Gastroesophageal sphincter (tissue), 4 donors: ENCODE measurements at regions not wholly inside any gene's neighbourhood (a gene's known extent, or its start where the extent isn't known, plus 50 kb on each side); places are given as distances from the start of the nearest gene placed in this dataset.

Experiments
- ATAC-seq: fragments of 150-250 bp; one replicate; pipeline ENCODE4 v1.9.1; 2016; ENCODE audit warnings: mild to moderate bottlenecking, moderate library complexity
- H3K27ac ChIP-seq, 4 donors: fragments of 200-600 bp; sonication (generic) in 3 of 4; 1 replicate in 3 of 4; 2 replicates in 1 of 4; pipeline ENCODE4 v1.5.1; 2016 to 2019
- H3K27me3 ChIP-seq: fragments of 200-600 bp; sonication (generic); one replicate; pipeline ENCODE4 v1.5.1; 2019
- H3K36me3 ChIP-seq, 2 donors: fragments of 200-600 bp; sonication (generic); one replicate each; pipeline ENCODE4 v1.5.1; 2019; ENCODE audit warnings: control low read depth in 1 of 2
- H3K4me1 ChIP-seq, 3 donors: fragments of 200-600 bp; sonication (generic); 1 replicate in 2 of 3; 2 replicates in 1 of 3; pipeline ENCODE4 v1.5.1; 2016 to 2019; ENCODE audit warnings: control low read depth in 2 of 3
- H3K4me3 ChIP-seq, 2 donors: fragments of 200-600 bp; sonication (generic); one replicate each; pipeline ENCODE4 v1.5.1; 2019; ENCODE audit warnings: mild to moderate bottlenecking in 1 of 2, moderate library complexity in 1 of 2
- H3K9me3 ChIP-seq, 3 donors: fragments of 200-600 bp; sonication (generic); one replicate each; pipeline ENCODE4 v1.5.1; 2017 to 2019; ENCODE audit warnings: control low read depth in 2 of 3
- EP300 ChIP-seq: sonication (generic); formaldehyde crosslinking; IDR thresholded peaks from one replicate; pipeline ENCODE4 v1.6.1; 2017; ENCODE audit warnings: antibody characterized with exemption, mild to moderate bottlenecking
- POLR2A ChIP-seq, 2 donors: fragments of 450-650 bp; IDR thresholded peaks; one replicate each; pipeline ENCODE4 v1.6.1; 2017; ENCODE audit warnings: antibody characterized with exemption in 2 of 2, mild to moderate bottlenecking in 2 of 2, moderate library complexity in 1 of 2
- POLR2AphosphoS5 ChIP-seq: sonication (generic); formaldehyde crosslinking; IDR thresholded peaks from one replicate; pipeline ENCODE4 v1.6.1; 2017; ENCODE audit warnings: antibody characterized with exemption
- WGBS, 2 donors: methylation state at CpG; one replicate each; pipeline ENCODE4 v1.1.5; 2018; ENCODE audit warnings: low coverage in 1 of 2; 5-methylcytosine and 5-hydroxymethylcytosine counted together
- TF ChIP-seq, protein P1 (sequence below), 4 experiments: fragments of 200-600 bp in 2 of 4; fragments of 450-650 bp in 2 of 4; sonication (generic) in 1 of 4; IDR thresholded peaks; one replicate each; pipeline ENCODE4 v1.5.1; 2017 to 2019; ENCODE audit warnings: antibody characterized with exemption in 4 of 4, mild to moderate bottlenecking in 2 of 4, moderate library complexity in 2 of 4

DNA sequence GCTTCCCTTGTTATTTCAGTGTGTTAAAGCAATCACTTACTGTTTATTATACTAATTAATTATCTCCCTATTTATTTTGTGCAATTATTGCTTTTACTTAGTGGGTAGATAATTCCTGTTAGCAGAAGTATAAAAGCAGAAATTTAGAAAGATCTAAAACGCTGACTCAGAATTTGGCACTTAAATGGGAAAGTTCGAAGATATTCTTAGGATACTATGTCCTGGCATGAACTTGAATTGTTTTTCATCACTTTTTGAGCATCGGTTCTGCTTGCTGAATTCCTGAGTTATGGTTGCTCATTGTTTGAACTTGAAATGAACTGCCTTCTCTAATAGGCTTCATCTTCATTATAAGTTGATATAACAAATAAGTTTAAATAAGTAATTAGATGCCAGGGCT lies 325.4 kb downstream of the JRKL start:
- no peak for ATAC-seq
- H3K27me3 ChIP-seq = no peaks in the 10 kb centered on the region
- TF ChIP-seq, protein P1, sequence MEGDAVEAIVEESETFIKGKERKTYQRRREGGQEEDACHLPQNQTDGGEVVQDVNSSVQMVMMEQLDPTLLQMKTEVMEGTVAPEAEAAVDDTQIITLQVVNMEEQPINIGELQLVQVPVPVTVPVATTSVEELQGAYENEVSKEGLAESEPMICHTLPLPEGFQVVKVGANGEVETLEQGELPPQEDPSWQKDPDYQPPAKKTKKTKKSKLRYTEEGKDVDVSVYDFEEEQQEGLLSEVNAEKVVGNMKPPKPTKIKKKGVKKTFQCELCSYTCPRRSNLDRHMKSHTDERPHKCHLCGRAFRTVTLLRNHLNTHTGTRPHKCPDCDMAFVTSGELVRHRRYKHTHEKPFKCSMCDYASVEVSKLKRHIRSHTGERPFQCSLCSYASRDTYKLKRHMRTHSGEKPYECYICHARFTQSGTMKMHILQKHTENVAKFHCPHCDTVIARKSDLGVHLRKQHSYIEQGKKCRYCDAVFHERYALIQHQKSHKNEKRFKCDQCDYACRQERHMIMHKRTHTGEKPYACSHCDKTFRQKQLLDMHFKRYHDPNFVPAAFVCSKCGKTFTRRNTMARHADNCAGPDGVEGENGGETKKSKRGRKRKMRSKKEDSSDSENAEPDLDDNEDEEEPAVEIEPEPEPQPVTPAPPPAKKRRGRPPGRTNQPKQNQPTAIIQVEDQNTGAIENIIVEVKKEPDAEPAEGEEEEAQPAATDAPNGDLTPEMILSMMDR (IDR thresholded peaks at IDR 0.05) = no peak
- H3K4me1 ChIP-seq = no peaks in the 10 kb centered on the region
- H3K4me3 ChIP-seq = no peak overlapping the region
- no peaks in the 10 kb centered on the region for H3K36me3 ChIP-seq
- H3K9me3 ChIP-seq = no peaks in the 10 kb centered on the region
- 24 to 29% methylated on average over 3 of the region's 3 CpGs for WGBS, 2 donors
- no peak overlapping the region for H3K27ac ChIP-seq

DNA sequence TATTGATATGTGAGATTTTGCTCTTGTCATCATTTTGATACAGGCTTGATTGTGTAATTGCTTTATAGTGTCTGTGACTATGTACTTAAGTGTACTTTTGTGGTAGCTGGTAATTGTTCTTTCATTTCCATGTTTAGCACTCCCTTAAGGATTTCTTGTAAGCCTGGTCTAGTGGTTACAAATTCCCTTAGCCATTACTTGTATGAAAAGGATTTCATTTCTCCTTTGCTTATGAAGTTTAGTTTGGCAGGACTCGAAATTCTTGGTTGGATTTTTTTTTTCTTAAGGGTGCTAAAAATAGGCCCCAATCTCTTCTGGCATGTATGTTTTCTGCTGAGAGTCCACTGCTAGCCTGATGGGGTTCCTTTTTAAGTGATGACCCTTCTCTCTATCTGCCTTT lies 346.8 kb downstream of the JRKL start:
- TF ChIP-seq POLR2A (IDR thresholded peaks at IDR 0.05) (no peak), POLR2AphosphoS5 (no peak), EP300 (no peak)
- TF ChIP-seq, protein P1 (IDR thresholded peaks at IDR 0.05) = no peak
- Histone ChIP-seq H3K27me3 (no peaks in the 10 kb centered on the region), H3K9me3 (no peaks in the 10 kb centered on the region), H3K27ac (no peak overlapping the region), H3K36me3 (no peaks in the 10 kb centered on the region), H3K4me3 (no peak overlapping the region), H3K4me1 (no peaks in the 10 kb centered on the region)
- 18 to 33% methylated on average over 1 of the region's 1 CpG for WGBS, 2 donors
- no peak for ATAC-seq

DNA sequence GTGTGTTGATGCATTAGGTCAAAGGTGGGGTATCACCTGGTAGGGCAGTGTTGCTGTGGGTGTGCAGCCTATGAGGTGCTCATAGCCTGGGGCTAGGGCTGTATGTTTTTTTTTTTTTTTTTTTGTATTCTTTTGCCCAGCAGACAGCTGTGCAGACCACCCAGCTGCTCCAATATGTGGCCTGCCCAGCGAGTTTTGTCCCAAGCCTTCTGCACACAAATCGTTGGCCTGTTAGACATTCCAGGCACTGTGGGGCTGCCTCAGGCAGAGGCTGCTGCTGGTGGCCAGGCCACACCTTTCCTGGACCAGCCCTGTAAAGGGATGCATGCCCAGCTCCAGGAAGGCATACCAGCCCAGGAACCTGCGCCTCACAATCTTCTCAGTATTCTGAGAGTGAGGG lies 348.5 kb downstream of the JRKL start:
- H3K9me3 ChIP-seq = no peaks in the 10 kb centered on the region
- H3K4me3 ChIP-seq = no peak overlapping the region
- ATAC-seq = no peak
- no peak for TF ChIP-seq POLR2A (IDR thresholded peaks at IDR 0.05)
- TF ChIP-seq, protein P1 (IDR thresholded peaks at IDR 0.05) = no peak
- TF ChIP-seq EP300 = no peak
- no peak for TF ChIP-seq POLR2AphosphoS5
- WGBS, 2 donors = no CpG with 5 or more reads among the region's 3 CpGs
- H3K27ac ChIP-seq = no peak overlapping the region
- no peaks in the 10 kb centered on the region for H3K36me3 ChIP-seq
- no peaks in the 10 kb centered on the region for H3K27me3 ChIP-seq
- H3K4me1 ChIP-seq = no peaks in the 10 kb centered on the region

DNA sequence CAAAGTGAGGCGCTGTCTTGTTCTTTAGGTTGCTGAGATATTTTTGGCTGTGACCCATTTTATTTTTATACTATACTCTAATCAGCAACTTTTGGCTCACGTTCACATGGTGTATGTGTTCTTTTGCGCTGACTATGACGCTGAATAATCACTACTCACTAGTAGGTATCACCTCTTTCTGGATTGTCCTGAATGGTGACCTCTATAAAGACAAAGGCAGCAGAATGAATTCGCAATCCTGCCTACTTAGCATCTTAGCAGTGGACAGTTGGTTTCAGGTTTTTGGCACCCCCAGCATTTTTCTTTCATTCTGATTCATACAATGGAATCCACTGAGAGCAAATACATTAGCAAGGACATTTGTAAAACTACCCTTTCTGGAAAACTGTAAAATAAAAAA lies 351.3 kb downstream of the JRKL start:
- ATAC-seq = no peak
- no peak overlapping the region for H3K4me3 ChIP-seq
- TF ChIP-seq EP300 (no peak), POLR2AphosphoS5 (no peak)
- TF ChIP-seq, protein P1 (IDR thresholded peaks at IDR 0.05) = no peak
- no peaks in the 10 kb centered on the region for H3K4me1 ChIP-seq
- no peaks in the 10 kb centered on the region for H3K36me3 ChIP-seq
- no peaks in the 10 kb centered on the region for H3K27me3 ChIP-seq
- no peaks in the 10 kb centered on the region for H3K9me3 ChIP-seq
- no peak overlapping the region for H3K27ac ChIP-seq
- 58 to 67% methylated on average over 4 to 5 of the region's 5 CpGs for WGBS, 2 donors

DNA sequence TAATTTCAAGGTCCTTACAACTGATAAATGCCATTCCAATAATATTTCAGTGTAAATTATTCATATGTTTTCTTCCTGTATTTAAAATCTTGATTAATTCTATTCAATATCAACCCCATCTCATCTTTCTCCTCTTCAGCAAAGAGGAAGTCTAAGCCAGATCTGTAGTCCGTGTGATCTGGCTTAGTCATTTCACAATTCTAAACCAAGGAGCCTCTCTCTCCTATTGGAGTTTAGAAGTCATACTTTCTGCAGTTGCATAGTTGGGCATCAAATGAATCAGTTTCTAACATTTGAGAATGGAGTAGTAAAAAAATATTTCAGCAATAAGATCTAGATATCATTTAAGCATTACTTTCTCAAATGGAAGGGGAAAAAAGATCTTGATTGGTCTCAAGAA lies 354.9 kb downstream of the JRKL start:
- no peaks in the 10 kb centered on the region for H3K27me3 ChIP-seq
- H3K9me3 ChIP-seq = no peaks in the 10 kb centered on the region
- H3K36me3 ChIP-seq = no peaks in the 10 kb centered on the region
- no peak for ATAC-seq
- no peaks in the 10 kb centered on the region for H3K4me1 ChIP-seq
- no peak overlapping the region for H3K27ac ChIP-seq
- no peak overlapping the region for H3K4me3 ChIP-seq
- WGBS, 2 donors = 0 to 75% methylated on average over 1 of the region's 1 CpG
- TF ChIP-seq, protein P1 (IDR thresholded peaks at IDR 0.05) = no peak
- no peak for TF ChIP-seq POLR2AphosphoS5
- no peak for TF ChIP-seq POLR2A (IDR thresholded peaks at IDR 0.05)
- no peak for TF ChIP-seq EP300
